ENCODE measurements at regions not wholly inside any gene's neighbourhood (a gene's known extent, or its start where the extent isn't known, plus 50 kb on each side); places are given as distances from the start of the nearest gene placed in this dataset.
"Not testable (repeated sequence)": the region's sequence is repeated elsewhere in the genome, so short reads cannot be mapped to it uniquely, and the experiment has no call there.

- no peaks in the 10 kb centered on the region for H3K36me3 ChIP-seq
- H3K9me3 ChIP-seq = no peaks in the 10 kb centered on the region
- no peaks in the 10 kb centered on the region for H3K4me1 ChIP-seq (ENCODE audit: control insufficient read depth in 1 of 2, insufficient read depth in 1 of 2, low read depth in 1 of 2, low read length in 1 of 2)
- no peak overlapping the region for H3K4me3 ChIP-seq (ENCODE audit: low read depth in 1 of 2, low read length in 1 of 2)
- TF ChIP-seq CTCF (IDR thresholded peaks at IDR 0.05) = no peak
- no peak overlapping the region for H3K27ac ChIP-seq
- no peaks in the 10 kb centered on the region for H3K27me3 ChIP-seq
Measured at GRCh38 chr7:65221683-65222082, 152.0 kb upstream of the ZNF92 start.

GRCh38 chr7:65219623-65220022 lies 154.0 kb upstream of the ZNF92 start:
- Histone ChIP-seq H3K9me3 (no peaks in the 10 kb centered on the region), H3K27me3 (no peaks in the 10 kb centered on the region), H3K4me1 (ENCODE audit: control insufficient read depth in 1 of 2, insufficient read depth in 1 of 2, low read depth in 1 of 2, low read length in 1 of 2) (no peaks in the 10 kb centered on the region), H3K36me3 (no peaks in the 10 kb centered on the region), H3K4me3 (ENCODE audit: low read depth in 1 of 2, low read length in 1 of 2) (no peak overlapping the region), H3K27ac (no peak overlapping the region)
- no peak for TF ChIP-seq CTCF (IDR thresholded peaks at IDR 0.05)

GRCh38 chr7:65216469-65216868 lies 157.2 kb upstream of the ZNF92 start:
- Histone ChIP-seq H3K9me3 (no peaks in the 10 kb centered on the region), H3K4me3 (ENCODE audit: low read depth in 1 of 2, low read length in 1 of 2) (no peak overlapping the region), H3K4me1 (ENCODE audit: control insufficient read depth in 1 of 2, insufficient read depth in 1 of 2, low read depth in 1 of 2, low read length in 1 of 2) (no peaks in the 10 kb centered on the region), H3K36me3 (no peaks in the 10 kb centered on the region), H3K27ac (no peak overlapping the region), H3K27me3 (no peaks in the 10 kb centered on the region)
- TF ChIP-seq CTCF (IDR thresholded peaks at IDR 0.05) = peak; percentile 41

- H3K4me1 ChIP-seq (ENCODE audit: control insufficient read depth in 1 of 2, insufficient read depth in 1 of 2, low read depth in 1 of 2, low read length in 1 of 2); H3K4me3 ChIP-seq (ENCODE audit: low read depth in 1 of 2, low read length in 1 of 2); H3K27me3 ChIP-seq; H3K27ac ChIP-seq; H3K36me3 ChIP-seq; H3K9me3 ChIP-seq: not testable (repeated sequence)
Measured at GRCh38 chr7:65213260-65213659, 160.4 kb upstream of the ZNF92 start.

GRCh38 chr7:65199221-65199620 lies 174.4 kb upstream of the ZNF92 start:
- H3K9me3 ChIP-seq; H3K36me3 ChIP-seq; H3K4me1 ChIP-seq (ENCODE audit: control insufficient read depth in 1 of 2, insufficient read depth in 1 of 2, low read depth in 1 of 2, low read length in 1 of 2); H3K27ac ChIP-seq; H3K27me3 ChIP-seq; H3K4me3 ChIP-seq (ENCODE audit: low read depth in 1 of 2, low read length in 1 of 2): not testable (repeated sequence)

GRCh38 chr7:65193334-65194058 lies 180.2 kb upstream of the ZNF92 start:
- H3K4me3 ChIP-seq (ENCODE audit: low read depth in 1 of 2, low read length in 1 of 2); H3K27me3 ChIP-seq: not testable (repeated sequence)

GRCh38 chr7:65177041-65177440 lies 170.6 kb upstream of the ERV3-1 start:
- not testable (repeated sequence) for H3K27ac ChIP-seq; H3K4me1 ChIP-seq (ENCODE audit: control insufficient read depth in 1 of 2, insufficient read depth in 1 of 2, low read depth in 1 of 2, low read length in 1 of 2); H3K9me3 ChIP-seq; H3K27me3 ChIP-seq; H3K36me3 ChIP-seq; H3K4me3 ChIP-seq (ENCODE audit: low read depth in 1 of 2, low read length in 1 of 2)

More at GRCh38 chr7:65193334-65194058, 180.2 kb upstream of the ZNF92 start:
- H3K36me3 ChIP-seq; H3K27ac ChIP-seq; H3K4me1 ChIP-seq (ENCODE audit: control insufficient read depth in 1 of 2, insufficient read depth in 1 of 2, low read depth in 1 of 2, low read length in 1 of 2); H3K9me3 ChIP-seq: not testable (repeated sequence)

GRCh38 chr7:65150105-65150504 lies 143.6 kb upstream of the ERV3-1 start:
- not testable (repeated sequence) for H3K36me3 ChIP-seq; H3K27me3 ChIP-seq; H3K9me3 ChIP-seq; H3K4me1 ChIP-seq (ENCODE audit: control insufficient read depth in 1 of 2, insufficient read depth in 1 of 2, low read depth in 1 of 2, low read length in 1 of 2); H3K27ac ChIP-seq; H3K4me3 ChIP-seq (ENCODE audit: low read depth in 1 of 2, low read length in 1 of 2)

GRCh38 chr7:65146118-65146914 lies 139.8 kb upstream of the ERV3-1 start:
- H3K27me3 ChIP-seq; H3K9me3 ChIP-seq; H3K36me3 ChIP-seq; H3K4me1 ChIP-seq (ENCODE audit: control insufficient read depth in 1 of 2, insufficient read depth in 1 of 2, low read depth in 1 of 2, low read length in 1 of 2); H3K4me3 ChIP-seq (ENCODE audit: low read depth in 1 of 2, low read length in 1 of 2); H3K27ac ChIP-seq: not testable (repeated sequence)

- not testable (repeated sequence) for H3K36me3 ChIP-seq; H3K27ac ChIP-seq; H3K9me3 ChIP-seq; H3K4me3 ChIP-seq (ENCODE audit: low read depth in 1 of 2, low read length in 1 of 2); H3K4me1 ChIP-seq (ENCODE audit: control insufficient read depth in 1 of 2, insufficient read depth in 1 of 2, low read depth in 1 of 2, low read length in 1 of 2)
- H3K27me3 ChIP-seq = peaks cover 13% of the 10 kb centered on the region
Measured at GRCh38 chr7:65145710-65146109, 139.2 kb upstream of the ERV3-1 start.

- not testable (repeated sequence) for H3K4me3 ChIP-seq (ENCODE audit: low read depth in 1 of 2, low read length in 1 of 2); H3K9me3 ChIP-seq; H3K27ac ChIP-seq; H3K36me3 ChIP-seq; H3K4me1 ChIP-seq (ENCODE audit: control insufficient read depth in 1 of 2, insufficient read depth in 1 of 2, low read depth in 1 of 2, low read length in 1 of 2)
- peaks cover 13% of the 10 kb centered on the region for H3K27me3 ChIP-seq
Measured at GRCh38 chr7:65145008-65145407, 138.5 kb upstream of the ERV3-1 start.

Data from neutrophil (primary cell).